ENCODE measurements at regions not wholly inside any gene's neighbourhood (a gene's known extent, or its start where the extent isn't known, plus 50 kb on each side); places are given as distances from the start of the nearest gene placed in this dataset.

DNA sequence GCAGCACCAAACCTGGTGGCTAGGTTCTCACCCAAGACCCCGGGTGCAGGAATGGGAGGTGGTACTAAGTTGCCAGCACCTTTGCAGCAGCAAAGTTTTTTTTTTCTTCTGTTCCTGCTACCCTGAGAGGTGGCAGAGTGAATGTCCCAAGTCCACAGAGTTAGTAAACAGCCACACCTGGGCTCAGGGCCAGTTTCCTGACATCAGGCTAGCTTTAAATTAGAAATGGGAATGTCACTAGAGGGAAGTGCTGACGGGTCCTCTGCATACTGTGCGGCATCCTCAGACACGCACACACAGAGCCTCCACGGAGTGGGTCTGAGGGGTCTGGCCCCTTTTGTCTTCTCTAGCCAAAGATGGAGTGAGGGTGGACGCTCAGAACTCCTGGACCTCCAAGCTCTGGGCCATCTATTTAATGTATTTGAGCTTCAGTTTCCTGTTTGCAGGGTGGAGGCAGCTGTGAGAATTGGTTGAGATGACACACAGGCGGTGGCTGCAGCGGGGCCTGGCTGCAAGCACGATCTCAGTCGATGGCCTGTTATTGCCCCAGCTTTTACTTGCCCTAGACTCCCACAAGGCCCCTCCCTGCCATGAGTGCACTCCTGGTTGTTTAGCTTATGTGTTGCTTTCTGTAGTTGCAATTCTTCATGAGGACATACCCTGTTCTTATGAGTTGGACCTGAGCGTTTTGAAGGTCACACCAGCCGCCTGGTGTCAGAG, 751.4 kb upstream of the HS6ST1 start:
- no peak for DNase-seq (ENCODE audit: low read depth)

DNA sequence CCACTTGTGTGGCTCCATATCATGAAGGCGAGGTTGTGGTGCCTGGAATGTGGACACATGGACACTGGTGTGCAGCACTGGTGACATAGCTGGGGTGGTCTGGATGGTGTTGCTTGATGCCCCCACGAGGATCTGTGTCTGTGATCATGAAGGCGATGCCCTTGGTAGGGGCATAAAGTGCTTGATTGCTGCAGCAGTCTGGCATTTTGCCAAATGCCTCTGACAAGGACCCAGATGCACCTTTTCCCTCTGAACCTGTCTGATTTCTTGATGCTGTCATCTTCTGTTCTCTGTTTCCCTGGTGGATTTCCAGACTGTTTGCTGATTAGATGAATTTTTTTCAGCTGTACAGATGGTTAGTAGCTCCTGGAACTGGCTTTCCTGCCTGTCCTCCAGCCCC, 752.0 kb upstream of the HS6ST1 start:
- no peak for DNase-seq (ENCODE audit: low read depth)

DNA sequence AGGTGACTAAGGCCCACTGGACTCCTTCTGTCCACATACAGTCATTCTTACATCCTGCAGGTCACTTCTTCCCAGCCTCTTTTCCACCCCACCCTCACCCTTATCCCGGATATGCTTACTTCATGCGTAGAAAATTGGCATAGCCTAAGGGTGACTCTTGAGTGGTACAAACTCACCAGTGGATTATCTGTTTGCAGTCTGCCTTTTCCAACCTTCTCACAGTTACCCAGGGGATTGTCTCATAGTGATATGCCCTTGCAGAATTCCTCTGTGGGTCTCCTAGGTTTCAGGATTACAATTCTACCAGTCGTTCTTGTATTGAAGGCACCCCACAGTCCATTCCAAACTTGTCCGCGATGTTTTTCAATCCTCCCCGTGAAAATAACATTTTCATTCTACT, 752.9 kb upstream of the HS6ST1 start:
- DNase-seq (ENCODE audit: low read depth), result no peak

DNA sequence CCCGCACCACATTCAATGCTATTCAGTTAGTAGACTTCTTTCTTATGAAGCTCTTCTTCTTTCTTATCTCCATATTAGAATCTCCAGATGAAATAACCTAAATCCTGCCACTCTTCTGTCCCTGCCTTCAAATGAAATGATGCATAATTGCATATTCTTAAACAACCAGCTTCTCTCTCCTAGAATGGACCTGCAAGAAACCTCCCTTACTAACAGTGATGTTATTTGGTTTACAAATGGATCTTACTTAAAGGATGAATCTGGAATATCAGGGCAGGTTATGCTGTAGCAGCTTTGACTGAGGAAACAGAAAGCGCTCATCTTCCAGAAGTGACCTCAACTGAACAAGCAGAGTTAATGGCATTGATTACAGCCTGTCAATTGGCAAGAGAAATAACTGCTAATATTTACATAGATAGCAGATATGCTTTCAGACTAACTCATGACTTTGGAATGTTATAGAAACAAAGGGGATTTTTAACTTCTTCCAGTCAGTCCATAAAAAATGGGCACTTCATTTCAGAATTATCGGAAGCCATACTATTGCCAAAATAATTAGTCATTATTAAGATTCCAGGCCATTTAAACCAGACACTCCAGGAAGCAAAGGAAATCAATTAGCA, 755.7 kb upstream of the HS6ST1 start:
- DNase-seq (ENCODE audit: low read depth), result no peak

DNA sequence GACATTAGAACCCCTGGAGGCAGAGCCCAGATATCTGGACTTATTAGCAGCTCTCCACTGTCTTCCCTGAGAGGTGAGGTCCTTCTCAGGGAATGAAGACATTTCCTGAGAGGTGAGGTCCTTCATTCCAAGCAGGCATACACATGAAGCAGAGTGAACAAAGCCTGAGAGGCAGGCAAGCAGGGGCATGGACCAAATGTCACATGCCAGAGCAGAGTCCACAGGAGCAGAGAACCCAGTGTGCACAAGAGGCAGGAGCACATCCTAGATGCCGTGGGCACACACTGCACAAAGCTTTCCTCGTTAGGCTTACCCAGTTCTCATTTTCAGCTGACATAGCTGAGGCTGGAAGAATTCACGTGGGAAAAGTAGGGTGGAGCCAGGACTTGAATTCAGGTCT, 759.9 kb upstream of the HS6ST1 start:
- no peak for DNase-seq (ENCODE audit: low read depth)

DNA sequence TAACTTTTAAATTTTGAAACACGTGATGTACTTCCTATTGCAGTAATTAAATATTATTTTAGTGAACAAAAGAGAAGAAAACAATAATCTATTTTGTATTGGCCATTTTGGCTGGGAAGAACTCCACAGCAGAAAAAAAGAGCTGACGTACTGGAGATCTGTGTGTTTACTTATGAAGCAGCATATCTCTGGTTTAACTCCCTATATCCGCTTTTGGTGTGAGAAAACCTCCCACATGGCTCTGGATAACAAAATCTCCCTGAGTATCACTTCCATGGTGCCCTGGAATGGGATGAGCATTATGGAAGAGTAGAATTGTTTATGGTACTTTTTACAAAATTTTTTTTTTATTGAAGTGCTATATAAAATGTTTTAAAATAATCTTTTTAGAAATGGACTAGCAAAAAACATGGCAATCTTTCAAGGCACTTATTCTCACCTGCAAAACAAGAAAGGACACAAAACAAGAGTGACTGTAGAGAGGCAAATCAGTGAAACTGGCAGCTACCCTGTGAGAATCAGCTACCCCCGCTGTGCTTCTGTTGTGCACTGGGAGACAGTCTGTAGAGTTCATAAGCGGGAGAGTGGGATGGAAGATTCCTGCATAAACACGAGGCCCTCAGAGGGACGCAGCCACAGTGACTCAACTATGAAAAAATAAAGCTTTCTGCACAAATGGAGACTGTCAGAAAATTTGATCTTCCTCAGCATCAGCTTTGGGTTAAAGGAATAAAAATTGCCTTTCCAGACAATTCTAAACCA, 762.2 kb upstream of the HS6ST1 start:
- no peak for DNase-seq (ENCODE audit: low read depth)

DNA sequence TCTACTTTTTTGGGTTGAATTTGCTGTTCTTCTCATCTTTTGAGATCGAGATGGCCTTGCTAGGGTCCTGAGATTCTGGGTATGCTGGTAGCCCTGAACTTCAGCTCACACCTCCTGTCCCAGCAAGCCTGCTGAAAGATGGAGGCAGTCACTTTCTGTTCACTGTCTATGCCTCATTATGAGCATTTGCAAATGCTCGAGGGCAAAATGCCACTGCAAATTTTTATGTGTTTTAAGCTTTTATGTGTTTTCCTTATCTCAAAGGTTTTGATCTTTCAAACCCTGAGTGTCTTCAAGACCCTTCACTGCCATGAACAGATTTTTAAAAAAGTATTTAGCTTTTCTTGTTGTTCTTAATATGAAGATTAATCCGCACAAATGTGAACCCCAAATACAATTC, 766.7 kb upstream of the HS6ST1 start:
- no peak for DNase-seq (ENCODE audit: low read depth)

DNA sequence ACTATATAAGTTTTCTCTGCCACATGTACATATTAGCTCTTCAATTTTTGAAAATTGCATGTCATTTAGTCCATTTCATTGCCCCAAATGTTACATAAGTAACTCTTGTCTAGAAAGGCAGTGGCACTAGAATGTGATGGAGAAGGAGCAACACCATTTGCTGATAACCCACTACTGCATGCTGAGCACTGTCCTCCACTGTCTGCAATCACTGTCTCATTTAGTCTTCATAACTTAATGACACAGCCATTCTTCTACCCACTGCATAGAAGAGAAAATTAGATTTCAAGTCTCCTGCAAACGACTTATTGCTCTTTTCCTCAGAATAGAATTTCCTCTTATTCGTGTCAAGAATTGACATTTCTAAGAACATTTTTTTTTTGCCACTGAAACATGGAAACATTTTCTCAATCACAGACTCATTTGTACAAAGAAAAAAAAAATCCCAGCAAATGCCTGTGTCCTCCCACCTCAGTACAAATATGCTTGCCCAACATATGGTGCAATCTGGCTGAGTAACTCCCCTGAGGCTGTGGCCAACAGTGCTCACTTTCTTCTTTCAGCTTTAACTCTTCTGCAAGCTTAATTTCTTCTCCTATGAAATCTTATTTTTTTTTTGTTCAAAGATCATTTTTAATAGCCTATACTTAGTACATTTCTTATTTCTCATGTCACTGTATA, 768.6 kb upstream of the HS6ST1 start:
- no peak for DNase-seq (ENCODE audit: low read depth)

DNA sequence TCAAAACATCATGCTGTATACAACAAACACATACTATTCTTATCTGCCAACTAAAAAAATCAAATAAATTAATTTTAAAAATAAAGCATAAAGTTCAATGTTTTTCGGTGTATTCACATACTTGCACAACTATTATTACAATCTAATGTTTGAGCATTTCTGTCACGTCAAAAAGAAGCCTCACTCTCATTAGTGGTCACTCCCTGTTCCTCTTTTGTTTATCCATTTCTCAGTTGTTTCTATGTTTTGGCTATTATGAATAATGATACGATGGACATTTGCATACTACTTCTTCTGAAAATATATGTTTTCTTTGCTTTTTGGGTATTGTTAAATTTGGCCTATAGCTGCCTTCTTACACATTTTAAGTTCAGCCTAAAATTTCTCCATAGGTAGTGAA, 773.0 kb upstream of the HS6ST1 start:
- DNase-seq (ENCODE audit: low read depth), result no peak

DNA sequence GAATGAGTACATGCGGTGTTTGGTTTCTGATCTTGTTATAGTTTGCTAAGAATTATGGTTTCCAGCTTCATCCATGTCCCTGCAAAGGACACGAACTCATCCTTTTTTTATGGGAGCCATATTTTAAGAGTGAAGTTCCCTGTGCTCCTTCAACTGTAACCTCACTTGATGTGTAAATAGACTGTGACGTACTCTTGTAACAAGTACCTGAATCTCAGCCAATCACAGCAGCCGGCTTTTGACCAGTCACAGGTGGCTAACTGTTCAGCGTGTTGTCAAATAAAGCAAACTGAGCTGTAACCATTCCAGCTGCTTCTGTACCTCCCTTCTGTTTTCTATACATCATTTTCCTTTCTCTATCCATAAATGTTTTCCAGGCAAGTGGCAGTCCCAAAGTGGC, 774.3 kb upstream of the HS6ST1 start:
- no peak for DNase-seq (ENCODE audit: low read depth)

DNA sequence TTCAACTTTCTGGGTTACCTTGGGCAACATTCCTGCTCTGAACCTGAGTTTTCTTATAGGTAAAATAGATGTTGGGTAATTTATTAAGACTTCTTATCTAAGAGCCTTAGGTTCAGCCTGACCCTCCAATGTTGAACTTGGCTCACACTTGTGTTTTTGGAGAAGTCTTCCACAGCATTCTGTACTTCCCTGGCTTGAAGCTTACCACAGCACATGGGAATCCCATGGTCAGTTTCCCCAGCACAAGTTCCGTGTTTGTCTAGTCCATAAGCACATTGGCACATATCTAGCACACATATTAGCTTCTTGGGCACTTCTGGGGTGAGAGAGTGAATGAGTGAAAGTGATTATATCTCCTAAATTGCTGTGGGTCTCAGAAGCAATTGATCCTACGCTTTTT, 782.5 kb upstream of the HS6ST1 start:
- no peak for DNase-seq (ENCODE audit: low read depth)

DNA sequence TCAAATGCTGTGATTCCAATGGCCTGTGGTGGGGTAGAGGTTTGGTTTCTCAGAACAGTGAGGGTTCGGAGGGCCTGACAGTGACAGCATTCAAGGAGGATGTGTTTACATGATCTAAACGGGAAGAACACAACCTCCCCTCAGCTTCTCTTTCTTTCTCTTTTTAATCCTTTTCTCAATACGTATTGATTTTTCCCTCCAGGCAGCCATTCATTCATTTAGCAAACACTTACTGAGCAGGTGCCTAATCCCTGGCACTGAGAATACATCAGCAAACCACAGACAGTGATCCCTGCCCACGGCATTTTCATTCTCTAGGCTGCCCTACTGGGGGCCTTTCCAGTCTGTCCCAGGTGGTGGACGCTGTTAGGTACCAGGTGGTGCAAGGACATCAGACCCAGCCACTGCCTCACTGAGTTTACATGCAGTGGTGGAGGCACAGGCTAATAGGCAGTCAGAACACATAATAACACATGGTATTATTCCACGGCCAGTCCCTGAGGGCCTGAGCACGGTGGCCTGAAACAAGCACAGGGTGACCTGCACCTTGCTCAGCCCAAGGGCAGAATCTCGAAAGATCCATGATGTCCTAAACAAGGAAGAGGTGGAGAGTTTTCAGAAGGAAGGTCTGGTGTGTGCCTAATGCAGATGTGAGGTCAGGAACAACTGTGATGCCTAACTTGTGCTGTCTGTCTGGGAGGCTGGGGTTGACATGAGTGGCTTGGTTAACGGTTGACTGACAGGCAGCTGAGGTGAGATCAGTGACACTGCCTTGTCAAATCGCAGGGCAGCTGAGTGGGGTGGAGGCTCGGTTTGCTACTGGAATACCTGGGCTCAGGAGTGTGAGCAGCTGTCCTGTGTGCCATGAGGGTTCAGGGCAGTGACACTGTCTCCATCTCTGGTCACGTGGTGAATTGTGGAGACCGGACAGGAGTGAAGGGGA, 785.5 kb upstream of the HS6ST1 start:
- DNase-seq (ENCODE audit: low read depth), result no peak

DNA sequence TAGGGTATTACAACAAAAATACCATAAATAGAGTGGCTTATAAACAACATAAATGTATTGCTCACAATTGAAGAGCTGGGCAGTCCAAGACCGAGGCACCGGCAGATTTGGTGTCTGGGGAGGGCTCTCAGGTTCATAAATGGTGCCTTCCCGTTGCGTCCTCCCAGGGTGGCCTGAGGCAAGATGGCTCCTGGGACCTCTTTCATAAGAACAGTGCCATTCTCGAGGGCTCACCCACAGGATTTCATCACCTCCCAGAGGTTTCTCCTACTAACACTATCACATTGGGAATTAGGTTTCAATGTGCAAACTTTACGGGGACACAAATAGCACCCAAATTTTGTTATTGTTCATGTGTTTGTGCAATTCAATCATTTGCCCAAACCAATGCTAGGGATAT, 793.5 kb upstream of the HS6ST1 start:
- no peak for DNase-seq (ENCODE audit: low read depth)

DNA sequence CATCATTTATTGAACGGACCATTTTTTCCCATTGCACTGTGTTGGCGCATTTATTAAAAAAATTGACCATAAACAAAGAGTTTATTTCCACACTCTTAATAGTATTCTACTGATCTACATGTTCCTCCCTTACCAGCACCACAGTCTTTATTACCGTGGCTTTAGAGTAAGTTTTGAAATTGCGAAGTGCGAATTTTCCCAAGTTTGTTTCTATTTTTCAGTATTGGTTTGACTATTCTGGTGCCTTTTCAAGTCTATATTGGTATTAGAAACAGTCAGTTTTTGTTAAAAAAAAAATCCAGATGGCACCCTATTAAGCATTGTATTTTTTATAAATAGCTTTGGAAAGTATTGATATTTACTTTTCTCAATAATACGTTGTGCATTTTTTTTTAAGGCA, 795.1 kb upstream of the HS6ST1 start:
- DNase-seq (ENCODE audit: low read depth), result no peak

DNA sequence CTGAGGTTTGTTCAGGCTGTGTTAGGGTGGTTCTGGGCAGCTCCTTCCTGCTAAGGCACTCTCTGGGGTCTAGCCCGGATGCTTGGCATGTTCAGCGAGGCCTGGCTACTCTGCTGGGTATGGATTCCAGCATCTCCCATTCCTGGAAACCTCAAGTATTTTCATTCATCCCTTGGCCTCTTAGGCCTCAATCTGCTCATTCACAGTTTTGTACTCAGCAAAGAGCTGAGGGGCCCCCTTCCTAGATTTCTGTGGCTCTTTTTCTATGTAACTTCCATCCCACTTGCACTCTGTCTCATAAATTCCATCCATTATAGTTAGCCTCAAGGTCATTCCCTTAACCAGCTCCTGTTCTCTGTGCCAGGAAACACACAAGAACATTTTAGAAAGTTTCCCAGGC, 798.8 kb upstream of the HS6ST1 start:
- DNase-seq (ENCODE audit: low read depth), result no peak

DNA sequence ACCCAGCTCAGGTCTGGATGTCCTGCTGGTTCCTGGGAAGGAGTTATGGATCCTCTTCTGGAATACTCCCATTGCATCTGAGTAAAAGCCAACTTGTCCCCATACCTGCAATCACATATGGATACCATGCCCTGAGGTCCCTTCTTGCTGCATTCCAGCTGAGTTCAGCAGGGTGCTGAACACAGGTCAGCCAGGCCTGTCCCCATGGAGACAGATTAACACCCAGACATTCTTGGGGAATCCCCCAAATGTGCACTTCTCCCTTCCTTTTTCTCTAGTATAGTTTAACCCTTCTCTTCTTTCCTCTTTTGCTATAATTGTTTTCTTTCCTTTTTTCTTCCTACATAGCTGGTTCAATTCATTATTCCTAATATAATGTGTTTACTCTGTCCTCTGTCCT, 799.6 kb upstream of the HS6ST1 start:
- no peak for DNase-seq (ENCODE audit: low read depth)

DNA sequence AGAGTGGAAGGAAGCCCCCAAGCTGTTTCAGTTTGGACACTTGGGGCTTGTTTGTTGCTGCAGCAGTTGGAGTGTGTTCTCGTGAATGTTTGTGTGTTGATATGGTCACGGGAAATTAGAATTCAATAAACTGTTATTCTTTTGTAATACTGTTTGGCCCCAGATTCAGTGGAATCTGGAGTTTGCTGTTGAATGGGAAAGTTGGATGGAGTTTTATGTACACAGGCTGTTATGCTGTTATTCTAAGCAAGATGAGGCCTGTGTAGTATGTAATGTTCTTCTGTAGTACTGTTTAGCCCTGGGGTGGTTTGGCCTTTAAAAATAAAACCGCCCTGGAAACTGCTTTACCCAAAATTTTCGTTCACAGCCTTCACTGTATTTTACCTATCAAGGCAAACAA, 810.4 kb upstream of the HS6ST1 start:
- no peak for DNase-seq (ENCODE audit: low read depth)

DNA sequence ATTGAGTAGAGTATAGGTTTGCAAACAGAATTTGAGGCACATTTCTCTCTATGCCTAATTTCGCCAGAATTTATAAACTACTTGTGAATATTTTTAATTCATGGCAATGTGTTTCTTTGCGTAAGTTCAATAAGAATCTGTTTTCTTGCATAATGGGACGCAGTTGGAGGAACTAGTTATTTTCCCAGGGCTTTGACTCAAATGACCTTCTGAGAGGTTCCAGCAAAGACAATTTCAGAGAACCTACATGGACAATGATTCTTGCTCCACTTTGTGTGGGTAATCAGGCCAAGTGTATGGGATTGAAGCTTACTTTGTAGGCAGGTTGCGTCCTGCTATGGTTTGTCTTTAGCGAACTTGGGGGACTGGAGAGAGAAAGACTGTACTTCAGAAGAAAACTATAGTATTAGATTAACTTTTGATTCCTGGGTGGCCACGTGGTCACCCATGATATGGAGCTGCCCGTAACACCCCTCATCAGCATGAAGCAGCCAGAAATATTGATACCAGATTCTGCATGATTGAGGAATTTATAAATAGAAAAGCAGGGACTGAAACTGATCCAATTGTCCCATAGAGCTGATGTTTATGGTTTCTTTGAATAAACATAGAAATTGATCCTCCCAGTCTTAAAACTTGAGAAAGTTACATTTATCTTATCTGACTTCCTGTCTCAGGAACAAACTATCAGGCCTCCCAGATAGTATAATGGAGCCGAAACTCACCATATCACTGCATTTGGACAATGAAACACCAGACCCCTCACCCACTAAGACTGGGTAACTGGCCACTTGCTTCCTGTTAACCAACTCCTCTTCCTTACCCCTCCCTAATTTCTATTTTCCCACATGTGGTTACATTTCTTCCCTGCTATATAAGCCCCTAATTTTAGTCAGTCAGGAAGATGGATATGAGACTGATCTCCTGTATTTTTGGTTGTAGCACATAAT, 815.3 kb upstream of the HS6ST1 start:
- no peak for DNase-seq (ENCODE audit: low read depth)

DNA sequence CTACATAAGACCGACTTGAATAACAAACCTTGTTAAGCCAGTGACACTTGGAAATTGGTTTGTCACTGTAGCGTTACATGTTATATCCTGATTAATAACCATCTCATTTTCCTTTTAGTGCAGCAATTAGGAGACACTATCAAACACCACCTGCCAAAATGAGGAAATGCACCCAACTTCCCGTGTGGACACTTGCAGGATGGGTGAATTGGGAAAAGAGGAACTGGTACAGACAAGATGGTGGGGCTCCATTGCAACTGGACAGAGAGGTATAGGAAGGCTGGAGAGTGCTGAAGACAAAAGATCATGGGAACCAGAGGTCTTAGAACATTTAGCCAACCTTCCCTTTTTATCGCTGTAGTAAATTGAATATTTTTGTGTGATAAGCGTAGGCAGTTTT, 816.3 kb upstream of the HS6ST1 start:
- no peak for DNase-seq (ENCODE audit: low read depth)

DNA sequence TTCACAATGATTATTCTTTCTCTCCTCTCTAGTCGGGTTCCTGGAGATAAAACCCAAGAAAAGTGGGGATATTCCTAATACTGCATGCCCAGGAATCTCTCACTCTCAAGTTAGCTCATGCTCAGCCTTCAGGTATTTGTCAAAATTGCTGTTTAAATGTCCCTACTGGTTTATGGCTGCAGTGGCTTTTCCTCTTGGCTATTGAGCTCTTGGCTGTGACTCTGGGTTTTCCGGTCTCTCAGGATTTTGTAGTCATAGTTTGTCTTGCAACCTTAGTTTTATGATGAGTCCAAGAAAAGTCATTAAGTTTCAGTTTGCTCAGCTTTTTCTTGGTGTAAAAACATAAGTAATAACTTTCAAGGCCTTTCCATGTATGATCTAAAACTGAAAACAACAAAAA, 820.7 kb upstream of the HS6ST1 start:
- DNase-seq (ENCODE audit: low read depth), result no peak

DNA sequence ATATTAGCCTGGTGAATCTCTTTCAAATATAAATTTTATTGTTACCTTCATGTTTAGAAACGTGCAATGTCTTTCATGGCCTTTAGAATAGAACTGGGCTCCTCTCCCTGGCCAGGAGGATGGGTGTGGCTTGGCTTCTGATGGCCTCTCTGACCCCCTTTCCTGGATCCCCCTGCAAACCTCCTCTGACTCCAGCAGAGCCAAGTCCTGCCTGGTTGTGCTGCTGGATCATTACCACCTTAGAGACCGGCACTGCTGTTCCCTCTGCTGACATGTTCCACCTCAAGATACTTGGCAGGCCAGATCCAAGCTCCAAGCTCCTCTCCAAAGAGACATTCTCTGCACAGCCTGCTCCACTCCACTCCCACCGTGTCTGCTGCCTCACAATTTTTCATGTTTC, 823.8 kb upstream of the HS6ST1 start:
- no peak for DNase-seq (ENCODE audit: low read depth)
